GM12878 (cell line): ENCODE measurements at regions not wholly inside any gene's neighbourhood (a gene's known extent, or its start where the extent isn't known, plus 50 kb on each side); places are given as distances from the start of the nearest gene placed in this dataset.

Experiments
- CHD2 ChIP-seq: IDR thresholded peaks from 2 replicates; pipeline ENCODE4 v1.6.1; 2011; ENCODE audit warnings: low read depth, low read length, improper control_type of control experiment, borderline replicate concordance
- CHD4 ChIP-seq: fragments of 200-600 bp; sonication (generic); IDR thresholded peaks from 2 replicates; pipeline ENCODE4 v1.6.1; 2016; ENCODE audit warnings: mild to moderate bottlenecking
- EP300 ChIP-seq, 2 experiments: fragments of 150-350 bp in 1 of 2; IDR thresholded peaks; 2 replicates each; pipeline ENCODE4 v1.6.1; 2011 to 2012; ENCODE audit warnings: low read depth in 2 of 2, low read length in 2 of 2, borderline replicate concordance in 1 of 2, improper control_type of control experiment in 1 of 2, inconsistent platforms in 1 of 2; ENCODE audit not compliant: control insufficient read depth in 1 of 2
- HDAC2 ChIP-seq: fragments of 200-600 bp; sonication (generic); IDR thresholded peaks from 2 replicates; pipeline ENCODE4 v1.6.1; 2017
- NFYB ChIP-seq: IDR thresholded peaks from 2 replicates; pipeline ENCODE4 v1.6.1; 2011; ENCODE audit warnings: low read depth, mild to moderate bottlenecking, low read length, improper control_type of control experiment, moderate library complexity; ENCODE audit not compliant: insufficient read depth
- POLR2A ChIP-seq: IDR thresholded peaks from 2 replicates; pipeline ENCODE4 v1.6.1; 2011; ENCODE audit warnings: low read depth, mild to moderate bottlenecking, low read length
- RAD51 ChIP-seq: fragments of 450-650 bp; IDR thresholded peaks from 2 replicates; pipeline ENCODE4 v1.6.1; 2016; ENCODE audit warnings: moderate library complexity, mild to moderate bottlenecking, inconsistent platforms
- RELA ChIP-seq: fragments of 450-650 bp; IDR thresholded peaks from 2 replicates; pipeline ENCODE4 v1.8.0; 2014; ENCODE audit warnings: borderline replicate concordance; ENCODE audit not compliant: partially characterized antibody
- SMARCA5 ChIP-seq: fragments of 450-650 bp; IDR thresholded peaks from 2 replicates; pipeline ENCODE4 v1.6.1; 2017; ENCODE audit warnings: mild to moderate bottlenecking
- SP1 ChIP-seq: IDR thresholded peaks from one replicate; pipeline ENCODE4 v1.6.1; 2011; ENCODE audit warnings: low read depth, low read length
- TAF1 ChIP-seq: IDR thresholded peaks from 2 replicates; pipeline ENCODE4 v1.6.1; 2011; ENCODE audit warnings: mild to moderate bottlenecking, low read depth, low read length, borderline replicate concordance
- TCF12 ChIP-seq: IDR thresholded peaks from 2 replicates; pipeline ENCODE4 v1.6.1; 2011; ENCODE audit warnings: low read depth, mild to moderate bottlenecking, low read length
- ZBED1 ChIP-seq: IDR thresholded peaks from 2 replicates; pipeline ENCODE4 v1.6.1; 2016; ENCODE audit warnings: borderline replicate concordance
- ZNF274 ChIP-seq: IDR thresholded peaks from one replicate; pipeline ENCODE4 v1.8.0; 2011; ENCODE audit not compliant: insufficient read length, insufficient read depth
- ZNF384 ChIP-seq: IDR thresholded peaks from 2 replicates; pipeline ENCODE4 v1.6.1; 2012; ENCODE audit warnings: low read depth, mild to moderate bottlenecking, low read length, improper control_type of control experiment, borderline replicate concordance
- TF ChIP-seq, protein P1 (sequence below): fragments of 450-650 bp; IDR thresholded peaks from 2 replicates; pipeline ENCODE4 v1.6.1; 2017; ENCODE audit warnings: low read depth, mild to moderate bottlenecking, moderate library complexity
- TF ChIP-seq, protein P2 (sequence below): IDR thresholded peaks from 2 replicates; pipeline ENCODE4 v1.6.1; 2011; ENCODE audit warnings: borderline replicate concordance, low read depth, mild to moderate bottlenecking, moderate library complexity, low read length; ENCODE audit not compliant: insufficient read depth, poor library complexity, severe bottlenecking

GRCh38 chr1:235011064-235011598 lies 117.5 kb downstream of the TOMM20 start (continued):
- TF ChIP-seq TCF12: peak; percentile 84; the same call in 1 of the 2 replicates
- TF ChIP-seq, protein P1, sequence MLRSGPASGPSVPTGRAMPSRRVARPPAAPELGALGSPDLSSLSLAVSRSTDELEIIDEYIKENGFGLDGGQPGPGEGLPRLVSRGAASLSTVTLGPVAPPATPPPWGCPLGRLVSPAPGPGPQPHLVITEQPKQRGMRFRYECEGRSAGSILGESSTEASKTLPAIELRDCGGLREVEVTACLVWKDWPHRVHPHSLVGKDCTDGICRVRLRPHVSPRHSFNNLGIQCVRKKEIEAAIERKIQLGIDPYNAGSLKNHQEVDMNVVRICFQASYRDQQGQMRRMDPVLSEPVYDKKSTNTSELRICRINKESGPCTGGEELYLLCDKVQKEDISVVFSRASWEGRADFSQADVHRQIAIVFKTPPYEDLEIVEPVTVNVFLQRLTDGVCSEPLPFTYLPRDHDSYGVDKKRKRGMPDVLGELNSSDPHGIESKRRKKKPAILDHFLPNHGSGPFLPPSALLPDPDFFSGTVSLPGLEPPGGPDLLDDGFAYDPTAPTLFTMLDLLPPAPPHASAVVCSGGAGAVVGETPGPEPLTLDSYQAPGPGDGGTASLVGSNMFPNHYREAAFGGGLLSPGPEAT: peak; percentile 42; the same call in 1 of the 2 replicates
- peak; percentile 13; the same call in 1 of the 2 replicates for TF ChIP-seq POLR2A
- peak; percentile 13 for TF ChIP-seq TAF1
- peak; percentile 90 for TF ChIP-seq RELA
- peak; percentile 61 to 66; a peak in 2 of 4 replicates for TF ChIP-seq EP300 (IDR thresholded peaks at IDR 0.05; ENCODE audit: borderline replicate concordance in 1 of 2, control insufficient read depth in 1 of 2, low read depth in 2 of 2, low read length in 2 of 2)
- TF ChIP-seq ZNF384: peak; percentile 52; the same call in 1 of the 2 replicates
- TF ChIP-seq SP1: peak; percentile 71
- 0 out of 2 replicates have a peak, but pooled peaks have one; percentile 19 for TF ChIP-seq HDAC2
- TF ChIP-seq NFYB: no peak
- no peak for TF ChIP-seq RAD51
- TF ChIP-seq, protein P2, sequence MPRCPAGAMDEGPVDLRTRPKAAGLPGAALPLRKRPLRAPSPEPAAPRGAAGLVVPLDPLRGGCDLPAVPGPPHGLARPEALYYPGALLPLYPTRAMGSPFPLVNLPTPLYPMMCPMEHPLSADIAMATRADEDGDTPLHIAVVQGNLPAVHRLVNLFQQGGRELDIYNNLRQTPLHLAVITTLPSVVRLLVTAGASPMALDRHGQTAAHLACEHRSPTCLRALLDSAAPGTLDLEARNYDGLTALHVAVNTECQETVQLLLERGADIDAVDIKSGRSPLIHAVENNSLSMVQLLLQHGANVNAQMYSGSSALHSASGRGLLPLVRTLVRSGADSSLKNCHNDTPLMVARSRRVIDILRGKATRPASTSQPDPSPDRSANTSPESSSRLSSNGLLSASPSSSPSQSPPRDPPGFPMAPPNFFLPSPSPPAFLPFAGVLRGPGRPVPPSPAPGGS: peak; percentile 77
- peak; percentile 91 for TF ChIP-seq SMARCA5
- peak; percentile 96; the same call in 1 of the 2 replicates for TF ChIP-seq CHD4
- peak; percentile 11; the same call in 1 of the 2 replicates for TF ChIP-seq CHD2
- TF ChIP-seq ZBED1: no peak
- TF ChIP-seq ZNF274: no peak
